ENCODE measurements at regions not wholly inside any gene's neighbourhood (a gene's known extent, or its start where the extent isn't known, plus 50 kb on each side); places are given as distances from the start of the nearest gene placed in this dataset.
"Not testable (repeated sequence)": the region's sequence is repeated elsewhere in the genome, so short reads cannot be mapped to it uniquely, and the experiment has no call there.

GRCh38 chr5:82714732-82715131, 362.5 kb downstream of the TMEM167A start:
- TF ChIP-seq CTCF (IDR thresholded peaks at IDR 0.05; ENCODE audit: insufficient read depth, low read depth, low read length); EZH2 (IDR thresholded peaks at IDR 0.05; ENCODE audit: insufficient read depth, low read length): not testable (repeated sequence)
